Astrocyte (in vitro differentiated cells and primary cell): ENCODE measurements at regions not wholly inside any gene's neighbourhood (a gene's known extent, or its start where the extent isn't known, plus 50 kb on each side); places are given as distances from the start of the nearest gene placed in this dataset.

Experiments
- EZH2 ChIP-seq: IDR thresholded peaks from 2 replicates; pipeline ENCODE4 v1.6.1; 2012; ENCODE audit warnings: mild to moderate bottlenecking, low read length, inconsistent platforms; ENCODE audit not compliant: insufficient read depth
- TF ChIP-seq, protein P1 (sequence below): IDR thresholded peaks from 2 replicates; pipeline ENCODE4 v1.5.1; 2011; ENCODE audit warnings: low read depth, mild to moderate bottlenecking, inconsistent platforms, low read length, moderate library complexity; ENCODE audit not compliant: insufficient read depth

GRCh38 chr16:27717726-27718125 is 167.8 kb downstream of the KATNIP start:
- TF ChIP-seq, protein P1, sequence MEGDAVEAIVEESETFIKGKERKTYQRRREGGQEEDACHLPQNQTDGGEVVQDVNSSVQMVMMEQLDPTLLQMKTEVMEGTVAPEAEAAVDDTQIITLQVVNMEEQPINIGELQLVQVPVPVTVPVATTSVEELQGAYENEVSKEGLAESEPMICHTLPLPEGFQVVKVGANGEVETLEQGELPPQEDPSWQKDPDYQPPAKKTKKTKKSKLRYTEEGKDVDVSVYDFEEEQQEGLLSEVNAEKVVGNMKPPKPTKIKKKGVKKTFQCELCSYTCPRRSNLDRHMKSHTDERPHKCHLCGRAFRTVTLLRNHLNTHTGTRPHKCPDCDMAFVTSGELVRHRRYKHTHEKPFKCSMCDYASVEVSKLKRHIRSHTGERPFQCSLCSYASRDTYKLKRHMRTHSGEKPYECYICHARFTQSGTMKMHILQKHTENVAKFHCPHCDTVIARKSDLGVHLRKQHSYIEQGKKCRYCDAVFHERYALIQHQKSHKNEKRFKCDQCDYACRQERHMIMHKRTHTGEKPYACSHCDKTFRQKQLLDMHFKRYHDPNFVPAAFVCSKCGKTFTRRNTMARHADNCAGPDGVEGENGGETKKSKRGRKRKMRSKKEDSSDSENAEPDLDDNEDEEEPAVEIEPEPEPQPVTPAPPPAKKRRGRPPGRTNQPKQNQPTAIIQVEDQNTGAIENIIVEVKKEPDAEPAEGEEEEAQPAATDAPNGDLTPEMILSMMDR: no peak
- TF ChIP-seq EZH2: no peak
